Testis (tissue), 2 donors: ENCODE measurements at regions not wholly inside any gene's neighbourhood (a gene's known extent, or its start where the extent isn't known, plus 50 kb on each side); places are given as distances from the start of the nearest gene placed in this dataset.
A peak's percentile ranks its signal among the peaks of the same experiment; 100 is the strongest.

Experiments used
- DNase-seq: peaks from one replicate; pipeline ENCODE4 v3.0.0-alpha.2; 2019
- H3K27ac ChIP-seq, 2 donors: fragments of 200-600 bp; sonication (generic); one replicate each; pipeline ENCODE4 v1.5.1; 2019
- H3K27me3 ChIP-seq: fragments of 200-600 bp; sonication (generic); one replicate; pipeline ENCODE4 v1.5.1; 2019
- H3K36me3 ChIP-seq: fragments of 200-600 bp; sonication (generic); one replicate; pipeline ENCODE4 v1.5.1; 2017; ENCODE audit warnings: low read depth; ENCODE audit errors: missing control alignments
- H3K4me1 ChIP-seq: fragments of 200-600 bp; sonication (generic); one replicate; pipeline ENCODE4 v1.5.1; 2019
- H3K4me3 ChIP-seq, 2 donors: fragments of 200-600 bp; sonication (generic); one replicate each; pipeline ENCODE4 v1.5.1; 2017 to 2019
- H3K9me3 ChIP-seq: fragments of 200-600 bp; sonication (generic); one replicate; pipeline ENCODE4 v1.5.1; 2017
- CTCF ChIP-seq, 3 experiments: fragments of 450-650 bp in 2 of 3; fragments of 200-600 bp in 1 of 3; sonication (generic) in 1 of 3; IDR thresholded peaks; one replicate each; pipeline ENCODE4 v1.5.1; 2016 to 2019; ENCODE audit warnings: antibody characterized with exemption in 3 of 3, mild to moderate bottlenecking in 2 of 3, moderate library complexity in 1 of 3
- POLR2A ChIP-seq: fragments of 450-650 bp; IDR thresholded peaks from one replicate; pipeline ENCODE4 v1.6.1; 2017; ENCODE audit warnings: antibody characterized with exemption, mild to moderate bottlenecking, moderate library complexity
- WGBS, 2 donors: methylation state at CpG; one replicate each; pipeline ENCODE4 v1.1.5; 2018; 5-methylcytosine and 5-hydroxymethylcytosine counted together
- intact Hi-C: fragments of 100-400 bp; cut with DNase I; formaldehyde crosslinking; loops from one replicate; pipeline ENCODE4 v1.15.1; 2023; ENCODE audit warnings: low total_unique reads

- H3K4me1 ChIP-seq, result no peaks in the 10 kb centered on the region
Measured at GRCh38 chr13:99063178-99063577, 85.3 kb upstream of the DOCK9 start.

GRCh38 chr13:99063952-99064351 lies 86.1 kb upstream of the DOCK9 start:
- 100% methylated on average over 1 of the region's 1 CpG for WGBS, 2 donors
- Histone ChIP-seq H3K36me3 (no peaks in the 10 kb centered on the region), H3K4me3 (no peak overlapping the region), H3K4me1 (no peaks in the 10 kb centered on the region), H3K9me3 (no peaks in the 10 kb centered on the region), H3K27me3 (no peaks in the 10 kb centered on the region), H3K27ac (no peak overlapping the region)
- DNase-seq, result no peak
- TF ChIP-seq CTCF (IDR thresholded peaks at IDR 0.05) (no peak), POLR2A (no peak)
- intact Hi-C loops, result no loop called here

More at GRCh38 chr13:99063178-99063577, 85.3 kb upstream of the DOCK9 start:
- DNase-seq, result no peak
- intact Hi-C loops, result no loop called here
- no peak overlapping the region for H3K4me3 ChIP-seq
- no peaks in the 10 kb centered on the region for H3K36me3 ChIP-seq
- no peaks in the 10 kb centered on the region for H3K27me3 ChIP-seq
- WGBS, 2 donors, result 87 to 97% methylated on average over 7 to 8 of the region's 8 CpGs
- H3K9me3 ChIP-seq, result no peaks in the 10 kb centered on the region
- H3K27ac ChIP-seq, result peak overlapping the region in 1 of 2 donors; percentile 23
- TF ChIP-seq CTCF (IDR thresholded peaks at IDR 0.05) (no peak), POLR2A (no peak)

- H3K9me3 ChIP-seq, result no peaks in the 10 kb centered on the region
Measured at GRCh38 chr13:99064624-99065234, 86.9 kb upstream of the DOCK9 start.

GRCh38 chr13:99065235-99066015 lies 87.6 kb upstream of the DOCK9 start:
- Histone ChIP-seq H3K27ac (no peak overlapping the region), H3K4me3 (no peak overlapping the region), H3K4me1 (no peaks in the 10 kb centered on the region), H3K27me3 (no peaks in the 10 kb centered on the region), H3K36me3 (no peaks in the 10 kb centered on the region), H3K9me3 (no peaks in the 10 kb centered on the region)
- no peak for DNase-seq
- TF ChIP-seq CTCF (IDR thresholded peaks at IDR 0.05) (no peak), POLR2A (no peak)
- intact Hi-C loops, result no loop called here
- 92 to 93% methylated on average over 7 of the region's 7 CpGs for WGBS, 2 donors

More at GRCh38 chr13:99064624-99065234, 86.9 kb upstream of the DOCK9 start:
- H3K27ac ChIP-seq, result no peak overlapping the region
- intact Hi-C loops, result no loop called here
- H3K36me3 ChIP-seq, result no peaks in the 10 kb centered on the region
- no peak overlapping the region for H3K4me3 ChIP-seq
- no peaks in the 10 kb centered on the region for H3K4me1 ChIP-seq
- WGBS, 2 donors, result 80 to 89% methylated on average over 5 of the region's 5 CpGs
- no peak for DNase-seq
- no peaks in the 10 kb centered on the region for H3K27me3 ChIP-seq
- TF ChIP-seq CTCF (IDR thresholded peaks at IDR 0.05) (no peak), POLR2A (no peak)
